K562 (cell line): ENCODE measurements at regions not wholly inside any gene's neighbourhood (a gene's known extent, or its start where the extent isn't known, plus 50 kb on each side); places are given as distances from the start of the nearest gene placed in this dataset.

ENCODE experiments used
- ATAC-seq: fragments of 200-7000 bp; cut with Tn5 transposase; 3 replicates; pipeline ENCODE4 v1.9.1; 2020; ENCODE audit warnings: moderate library complexity
- BruUV-seq: library from RNA; stranded (reverse); fragments of 400-500 nt; replicated peaks from 2 replicates; lab custom pipeline; 2021; lab: Mats Ljungman, UMichigan
- CTCF ChIA-PET: fragments of 300-600 bp; formaldehyde crosslinking; extraction: SDS; loops from one replicate; lab custom pipeline; 2021; ENCODE audit warnings: low intra/inter-chr PET ratio; lab: Yijun Ruan, JAX
- POLR2A ChIA-PET: fragments of 300-600, 350-650 bp; sonication (Branson Sonifier 250); formaldehyde crosslinking; extraction: SDS; loops from one replicate; lab custom pipeline; 2021; ENCODE audit warnings: antibody characterized with exemption, inconsistent platforms; lab: Yijun Ruan, JAX
- DNase-seq, 4 experiments: peaks; one replicate each; pipeline versions ENCODE4 v3.0.0 to v3.0.0-alpha.2; 2011 to 2018; ENCODE audit warnings: low spot score in 3 of 4, mixed read lengths in 3 of 4; ENCODE audit errors: extremely low read depth in 1 of 4
- FAIRE-seq: peaks from 2 replicates; lab custom pipeline; 2011; peaks lifted over from hg19 to GRCh38; lab: Jason Lieb, UNC
- H2AFZ ChIP-seq: 2 replicates; pipeline ENCODE4 v1.6.0; 2011; ENCODE audit warnings: low read depth, low read length, control low read depth, inconsistent platforms
- H3K27ac ChIP-seq: fragments of 200-600 bp; 3 replicates; pipeline ENCODE4 v1.8.0; 2011; ENCODE audit warnings: low read depth, mild to moderate bottlenecking, control low read depth, inconsistent platforms, low read length, moderate library complexity, mixed read lengths; ENCODE audit errors: extremely low read depth
- H3K27me3 ChIP-seq, 2 experiments: fragments of 300-600 bp in 1 of 2; 2 replicates in 1 of 2; 3 replicates in 1 of 2; pipeline versions ENCODE4 v1.6.0 to v1.8.0; 2011; ENCODE audit warnings: inconsistent platforms in 2 of 2, low read length in 2 of 2, mild to moderate bottlenecking in 1 of 2, mixed read lengths in 1 of 2, moderate library complexity in 1 of 2; ENCODE audit not compliant: control insufficient read depth in 2 of 2, insufficient read depth in 2 of 2
- H3K36me3 ChIP-seq: fragments of 300-600 bp; 3 replicates; pipeline ENCODE4 v1.8.0; 2011; ENCODE audit warnings: mild to moderate bottlenecking, low read length, inconsistent platforms; ENCODE audit not compliant: control insufficient read depth, insufficient read depth
- H3K4me1 ChIP-seq, 2 experiments: fragments of 200-600 bp in 1 of 2; replicated peaks in 1 of 2; 2 replicates in 1 of 2; 3 replicates in 1 of 2; pipeline versions ENCODE4 v1.5.1 to v1.8.0; 2011; ENCODE audit warnings: inconsistent platforms in 2 of 2, low read length in 2 of 2, mild to moderate bottlenecking in 1 of 2, mixed read lengths in 1 of 2, moderate library complexity in 1 of 2; ENCODE audit not compliant: control insufficient read depth in 2 of 2, insufficient read depth in 2 of 2
- H3K4me2 ChIP-seq: 2 replicates; pipeline ENCODE4 v1.6.1; 2011; ENCODE audit warnings: low read length, control low read depth, inconsistent platforms, mixed read lengths; ENCODE audit not compliant: insufficient read depth
- H3K4me3 ChIP-seq: fragments of 200-600 bp; sonication (generic), shearing (Covaris generic); 2 replicates; pipeline ENCODE4 v1.5.1; 2016; ENCODE audit warnings: control low read depth, inconsistent platforms
- H3K79me2 ChIP-seq: fragments of 200-600 bp; 3 replicates; pipeline ENCODE4 v1.8.0; 2011; ENCODE audit warnings: low read length, inconsistent platforms; ENCODE audit not compliant: control insufficient read depth, insufficient read depth
- H3K9ac ChIP-seq, 2 experiments: 2 replicates each; pipeline versions ENCODE4 v1.6.0 to v1.6.1; 2011; ENCODE audit warnings: low read depth in 2 of 2, low read length in 2 of 2, control low read depth in 1 of 2, inconsistent platforms in 1 of 2, mild to moderate bottlenecking in 1 of 2, mixed read lengths in 1 of 2; ENCODE audit not compliant: insufficient read depth in 1 of 2
- H3K9me1 ChIP-seq: one replicate; pipeline ENCODE4 v1.6.0; 2011; ENCODE audit warnings: inconsistent platforms, mild to moderate bottlenecking, low read length, moderate library complexity; ENCODE audit not compliant: control insufficient read depth, insufficient read depth
- H3K9me3 ChIP-seq: replicated peaks from 2 replicates; pipeline ENCODE4 v1.5.1; 2011; ENCODE audit warnings: low read depth, low read length, inconsistent platforms; ENCODE audit not compliant: control insufficient read depth, insufficient read depth
- H4K20me1 ChIP-seq: replicated peaks from 2 replicates; pipeline ENCODE4 v1.6.1; 2011; ENCODE audit warnings: low read length, inconsistent platforms, mixed read lengths; ENCODE audit not compliant: control insufficient read depth, insufficient read depth
- NCOA2 ChIP-seq, 2 experiments: fragments of 450-650 bp; IDR thresholded peaks; 2 replicates each; pipeline ENCODE4 v1.6.1; 2018; ENCODE audit warnings: mild to moderate bottlenecking in 2 of 2, moderate library complexity in 1 of 2; ENCODE audit not compliant: partially characterized antibody in 2 of 2
- NELFE ChIP-seq: IDR thresholded peaks from 2 replicates; pipeline ENCODE4 v1.6.1; 2011; ENCODE audit warnings: mild to moderate bottlenecking; ENCODE audit not compliant: insufficient read depth, insufficient read length
- PRDM10 ChIP-seq: fragments of 450-650 bp; IDR thresholded peaks from 2 replicates; pipeline ENCODE4 v1.6.1; 2018; ENCODE audit not compliant: partially characterized antibody
- SIN3B ChIP-seq: fragments of 450-650 bp; IDR thresholded peaks from 2 replicates; pipeline ENCODE4 v1.6.1; 2017; ENCODE audit warnings: low read depth, mild to moderate bottlenecking, moderate library complexity
- SNAPC5 ChIP-seq: fragments of 250-450 bp; sonication (Bioruptor Pico); IDR thresholded peaks from 2 replicates; pipeline ENCODE4 v1.8.0; 2021; ENCODE audit warnings: moderate library complexity, mild to moderate bottlenecking, inconsistent platforms
- TAF15 ChIP-seq: fragments of 200-400 bp; formaldehyde crosslinking; IDR thresholded peaks from 2 replicates; pipeline ENCODE4 v1.6.1; 2017; ENCODE audit warnings: mild to moderate bottlenecking, low read depth, low read length, moderate library complexity
- THRAP3 ChIP-seq: fragments of 450-650 bp; IDR thresholded peaks from 2 replicates; pipeline ENCODE4 v1.6.1; 2016; ENCODE audit warnings: mild to moderate bottlenecking, inconsistent platforms, borderline replicate concordance
- ZNF197 ChIP-seq: fragments of 200-800 bp; sonication (Bioruptor generic); IDR thresholded peaks from 2 replicates; pipeline ENCODE4 v1.6.1; 2016; ENCODE audit warnings: low read depth, missing genetic modification characterization, missing compliant biosample characterization
- WGBS: fragments of 100-300 bp; shearing (Covaris generic); methylation state at CpG from one replicate; pipeline ENCODE4 v1.1.6; 2016; ENCODE audit warnings: low coverage, mixed read lengths; ENCODE audit not compliant: insufficient coverage; ENCODE audit errors: missing lambda C conversion rate; 5-methylcytosine and 5-hydroxymethylcytosine counted together
- in situ Hi-C: fragments of 300-500 bp; cut with MboI; formaldehyde crosslinking; loops from 4 replicates; pipeline ENCODE4 v1.15.0; 2018; ENCODE audit warnings: inconsistent platforms, mixed read lengths
- intact Hi-C: fragments of 100-400 bp; cut with micrococcal nuclease; formaldehyde crosslinking; loops from 2 replicates; pipeline ENCODE4 v1.14.2; 2022
- TF ChIP-seq, protein P1 (sequence below), 2 experiments: fragments of 150-350 bp in 1 of 2; IDR thresholded peaks; 2 replicates each; pipeline ENCODE4 v1.6.1; 2012 to 2016; ENCODE audit warnings: low read depth in 2 of 2, low read length in 2 of 2, mild to moderate bottlenecking in 1 of 2, moderate library complexity in 1 of 2

GRCh38 chr12:87444039-87444438 lies 585.2 kb downstream of the C12orf50 start:
- no peaks in the 10 kb centered on the region for H3K4me1 ChIP-seq
- H3K4me3 ChIP-seq, result no peak overlapping the region
- H3K9me3 ChIP-seq, result no peaks in the 10 kb centered on the region
- no peaks in the 10 kb centered on the region for H3K9me1 ChIP-seq
- WGBS, result 0% methylated on average over 4 of the region's 4 CpGs
- TF ChIP-seq, protein P1, sequence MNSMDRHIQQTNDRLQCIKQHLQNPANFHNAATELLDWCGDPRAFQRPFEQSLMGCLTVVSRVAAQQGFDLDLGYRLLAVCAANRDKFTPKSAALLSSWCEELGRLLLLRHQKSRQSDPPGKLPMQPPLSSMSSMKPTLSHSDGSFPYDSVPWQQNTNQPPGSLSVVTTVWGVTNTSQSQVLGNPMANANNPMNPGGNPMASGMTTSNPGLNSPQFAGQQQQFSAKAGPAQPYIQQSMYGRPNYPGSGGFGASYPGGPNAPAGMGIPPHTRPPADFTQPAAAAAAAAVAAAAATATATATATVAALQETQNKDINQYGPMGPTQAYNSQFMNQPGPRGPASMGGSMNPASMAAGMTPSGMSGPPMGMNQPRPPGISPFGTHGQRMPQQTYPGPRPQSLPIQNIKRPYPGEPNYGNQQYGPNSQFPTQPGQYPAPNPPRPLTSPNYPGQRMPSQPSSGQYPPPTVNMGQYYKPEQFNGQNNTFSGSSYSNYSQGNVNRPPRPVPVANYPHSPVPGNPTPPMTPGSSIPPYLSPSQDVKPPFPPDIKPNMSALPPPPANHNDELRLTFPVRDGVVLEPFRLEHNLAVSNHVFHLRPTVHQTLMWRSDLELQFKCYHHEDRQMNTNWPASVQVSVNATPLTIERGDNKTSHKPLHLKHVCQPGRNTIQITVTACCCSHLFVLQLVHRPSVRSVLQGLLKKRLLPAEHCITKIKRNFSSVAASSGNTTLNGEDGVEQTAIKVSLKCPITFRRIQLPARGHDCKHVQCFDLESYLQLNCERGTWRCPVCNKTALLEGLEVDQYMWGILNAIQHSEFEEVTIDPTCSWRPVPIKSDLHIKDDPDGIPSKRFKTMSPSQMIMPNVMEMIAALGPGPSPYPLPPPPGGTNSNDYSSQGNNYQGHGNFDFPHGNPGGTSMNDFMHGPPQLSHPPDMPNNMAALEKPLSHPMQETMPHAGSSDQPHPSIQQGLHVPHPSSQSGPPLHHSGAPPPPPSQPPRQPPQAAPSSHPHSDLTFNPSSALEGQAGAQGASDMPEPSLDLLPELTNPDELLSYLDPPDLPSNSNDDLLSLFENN (IDR thresholded peaks at IDR 0.05; ENCODE audit: low read depth in 2 of 2, low read length in 2 of 2), result no peak
- no peak for TF ChIP-seq SIN3B
- TF ChIP-seq SNAPC5, result no peak
- TF ChIP-seq NELFE, result no peak
- TF ChIP-seq THRAP3, result no peak
- no peak for TF ChIP-seq TAF15
- no peak for TF ChIP-seq ZNF197 (CRISPR knock-in tag)
- no peak for TF ChIP-seq PRDM10
- TF ChIP-seq NCOA2 (IDR thresholded peaks at IDR 0.05; ENCODE audit: partially characterized antibody in 2 of 2), result no peak
- no peaks in the 10 kb centered on the region for H3K27me3 ChIP-seq
- DNase-seq (no peak), ATAC-seq (no peak), FAIRE-seq (no peak)
- CTCF ChIA-PET, result no interaction called here
- POLR2A ChIA-PET, result no interaction called here
- intact Hi-C loops, result no loop called here
- in situ Hi-C loops, result no loop called here
- no peak overlapping the region for H3K27ac ChIP-seq
- no TSS peak for BruUV-seq
- H3K36me3 ChIP-seq, result no peaks in the 10 kb centered on the region
- H4K20me1 ChIP-seq, result no peaks in the 10 kb centered on the region
- H3K79me2 ChIP-seq, result no peaks in the 10 kb centered on the region
- H2AFZ ChIP-seq, result no peak overlapping the region
- no peak overlapping the region for H3K4me2 ChIP-seq
- no peak overlapping the region for H3K9ac ChIP-seq
